ENCODE measurements at regions not wholly inside any gene's neighbourhood (a gene's known extent, or its start where the extent isn't known, plus 50 kb on each side); places are given as distances from the start of the nearest gene placed in this dataset.

DNA sequence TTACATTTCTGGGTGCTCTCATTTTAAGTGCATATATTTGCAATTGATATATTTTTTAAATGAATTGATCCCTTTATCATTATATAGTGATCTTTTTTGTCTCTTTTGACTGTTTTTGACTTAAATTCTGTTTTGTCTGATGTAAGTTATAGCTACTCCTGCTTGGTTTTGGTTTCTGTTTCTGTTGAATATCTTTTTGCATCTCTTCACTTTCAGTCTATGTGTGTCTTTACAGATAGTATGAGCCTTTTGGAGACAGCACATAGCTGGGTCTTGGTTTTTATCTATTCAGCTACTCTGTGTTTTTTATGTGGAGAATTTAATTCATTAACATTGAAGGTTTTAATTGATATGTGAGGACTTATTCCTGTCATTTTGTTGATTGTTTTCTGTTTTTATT lies 311.3 kb downstream of the SPATA31D1 start:
- TF ChIP-seq CTCF (conservative IDR thresholded peaks at IDR 0.05 in 1 of 2, IDR thresholded peaks at IDR 0.05 in 1 of 2; ENCODE audit: low read depth in 1 of 2, low read length in 2 of 2) = no peak
- no peak for TF ChIP-seq EZH2 (IDR thresholded peaks at IDR 0.05; ENCODE audit: low read length, missing control alignments)
